HG02759 (cell line): ENCODE measurements at regions not wholly inside any gene's neighbourhood (a gene's known extent, or its start where the extent isn't known, plus 50 kb on each side); places are given as distances from the start of the nearest gene placed in this dataset.
"Not testable (repeated sequence)": the region's sequence is repeated elsewhere in the genome, so short reads cannot be mapped to it uniquely, and the experiment has no call there.

Experiments
- ATAC-seq: cut with Tn5 transposase; IDR thresholded peaks from one replicate; pipeline ENCODE4 v1.9.1; 2021; ENCODE audit warnings: mild to moderate bottlenecking, moderate library complexity; ENCODE audit not compliant: unreplicated experiment

DNA sequence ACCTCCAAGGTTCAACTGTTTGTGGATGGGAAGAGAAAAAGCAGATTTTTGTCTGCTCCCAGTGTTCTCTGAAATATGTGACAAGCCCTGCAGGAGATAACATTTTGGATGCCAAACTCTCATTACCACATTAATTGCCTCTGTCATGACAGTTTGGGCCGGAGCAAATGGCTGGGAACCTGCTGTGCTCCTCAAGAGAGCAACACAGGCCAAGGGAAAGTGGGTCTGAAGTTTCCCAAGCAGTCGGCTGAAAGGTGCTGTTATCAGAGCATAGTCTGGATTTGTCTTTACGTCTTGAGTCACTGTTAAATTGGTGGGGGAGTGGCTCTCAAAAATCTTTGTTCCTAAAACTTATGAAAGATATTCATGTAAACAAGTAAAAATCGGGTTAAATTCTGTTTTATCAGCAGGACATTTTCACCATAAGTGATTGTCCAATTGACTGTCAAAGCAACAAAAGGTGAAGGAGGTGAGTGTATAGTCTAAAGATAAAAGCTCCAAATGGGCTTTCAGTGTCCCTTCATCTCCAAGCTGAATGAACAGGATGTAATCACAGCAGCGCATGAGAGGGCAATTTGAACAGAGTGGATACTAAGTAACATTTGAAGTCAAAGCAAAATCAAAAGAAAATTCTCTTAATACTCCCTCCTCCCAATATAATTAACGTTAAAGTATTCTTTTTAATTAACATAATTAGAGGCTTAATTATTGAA, 844.8 kb downstream of the PCDH17 start:
- ATAC-seq: no peak

DNA sequence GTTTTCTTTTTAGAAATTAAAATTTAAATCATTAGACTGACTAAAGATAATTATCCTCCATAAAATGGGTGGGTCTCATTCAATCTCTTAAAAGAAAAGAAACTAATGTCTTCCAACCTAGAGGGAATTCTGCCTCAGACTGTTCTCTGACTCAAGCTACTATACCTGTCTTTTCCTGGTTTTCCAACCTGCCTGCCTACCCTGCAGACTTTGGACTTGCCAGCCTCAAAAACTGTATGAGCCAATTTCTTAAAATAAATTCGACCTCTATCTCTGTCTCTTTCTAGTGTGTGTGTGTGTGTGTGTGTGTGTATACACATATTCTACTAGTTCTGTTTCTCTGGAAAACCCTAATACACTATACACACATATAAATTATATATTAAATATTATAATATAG, 847.3 kb downstream of the PCDH17 start:
- ATAC-seq: no peak

DNA sequence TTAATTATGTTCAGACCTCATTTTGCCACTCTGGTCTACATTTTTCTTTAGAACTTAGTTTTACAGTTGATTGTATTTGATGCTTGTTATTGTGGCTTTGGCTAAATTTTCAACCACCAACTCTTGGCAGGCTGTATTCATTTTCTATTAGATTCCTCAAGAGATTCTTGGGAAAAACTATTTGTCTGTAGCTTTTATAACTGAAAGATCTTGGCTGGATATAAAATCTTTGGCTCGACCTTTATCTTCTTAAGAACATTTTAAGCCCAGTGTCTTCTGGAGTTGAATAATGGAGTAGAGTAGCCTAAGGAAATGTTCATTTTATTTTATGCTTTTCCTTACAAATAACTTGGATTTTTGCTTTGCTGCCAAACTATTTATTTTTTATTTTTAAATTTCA, 848.5 kb downstream of the PCDH17 start:
- ATAC-seq: no peak

DNA sequence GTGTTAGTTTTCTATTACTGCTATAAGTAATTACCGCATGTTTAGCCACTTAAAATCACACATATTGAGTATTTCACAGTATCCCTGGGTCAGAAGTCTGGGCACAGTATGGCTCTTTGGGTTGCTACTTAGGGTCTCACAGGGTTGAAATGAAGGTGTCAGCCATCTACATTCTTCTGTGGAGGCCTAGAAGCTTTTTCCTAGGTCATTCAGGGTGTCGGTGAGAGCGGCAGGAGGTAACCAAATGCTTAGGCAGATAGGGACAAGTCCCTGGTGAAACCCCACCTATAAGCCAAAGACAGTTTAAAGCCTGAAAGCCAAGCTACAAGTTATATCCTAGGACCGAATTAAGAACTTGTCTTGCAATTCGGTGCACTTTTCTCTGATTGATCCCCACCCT, 856.7 kb downstream of the PCDH17 start:
- no peak for ATAC-seq

DNA sequence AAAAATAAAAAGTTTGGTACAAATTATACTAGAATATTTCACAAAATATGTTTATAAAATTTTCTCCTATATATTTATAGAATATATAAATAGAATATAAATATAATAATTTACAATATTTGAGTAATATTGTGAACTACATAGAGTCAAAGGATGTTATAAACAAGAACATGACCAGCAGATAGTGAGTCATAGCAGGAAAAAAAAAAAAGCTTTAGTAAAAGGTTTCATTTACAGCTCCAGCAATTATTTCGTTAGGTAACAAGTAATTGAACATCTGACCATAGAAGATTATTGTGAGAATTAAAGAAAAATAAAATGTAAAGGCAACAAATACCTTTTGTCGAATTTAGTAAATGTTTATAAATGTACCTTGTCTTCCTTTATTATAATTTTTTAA, 864.1 kb downstream of the PCDH17 start:
- ATAC-seq: no peak

DNA sequence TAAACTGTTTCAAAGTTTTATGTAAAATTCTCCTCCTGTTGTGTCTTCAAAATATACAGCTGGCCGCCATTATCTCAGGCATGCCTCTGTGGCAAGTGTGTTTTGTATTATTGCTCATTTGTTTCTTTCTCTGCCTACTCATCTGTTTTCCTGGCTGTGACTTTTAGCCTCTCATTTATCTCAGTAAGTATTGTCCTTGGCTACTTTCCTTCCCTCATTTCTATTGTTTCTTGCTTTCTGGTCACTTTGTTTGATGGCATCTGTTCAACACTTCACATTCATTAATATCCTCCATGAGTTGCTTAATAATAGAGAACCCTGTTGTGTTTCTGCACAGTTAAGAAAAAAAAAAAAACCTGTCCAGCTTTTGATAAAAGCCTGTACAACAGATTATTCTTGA, 869.4 kb downstream of the PCDH17 start:
- ATAC-seq: no peak

DNA sequence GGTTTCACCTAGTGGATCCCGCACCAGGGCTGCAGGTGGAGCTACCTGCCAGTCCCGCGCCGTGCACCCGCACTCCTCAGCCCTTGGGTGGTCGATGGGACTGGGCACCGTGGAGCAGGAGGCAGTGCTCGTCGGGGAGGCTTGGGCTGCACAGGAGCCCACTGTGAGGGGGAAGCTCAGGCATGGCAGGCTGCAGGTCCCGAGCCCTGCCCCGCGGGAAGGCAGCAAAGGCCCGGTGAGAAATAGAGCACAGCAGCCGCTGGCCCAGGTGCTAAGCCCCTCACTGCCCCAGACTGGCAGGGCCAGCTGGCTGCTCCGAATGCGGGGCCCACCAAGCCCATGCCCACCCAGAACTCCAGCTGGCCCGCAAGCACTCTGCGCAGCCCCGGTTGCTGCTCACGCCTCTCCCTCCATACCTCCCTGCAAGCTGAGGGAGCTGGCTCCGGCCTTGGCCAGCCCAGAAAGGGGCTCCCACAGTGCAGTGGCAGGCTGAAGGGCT, 872.7 kb downstream of the PCDH17 start:
- ATAC-seq: not testable (repeated sequence)

DNA sequence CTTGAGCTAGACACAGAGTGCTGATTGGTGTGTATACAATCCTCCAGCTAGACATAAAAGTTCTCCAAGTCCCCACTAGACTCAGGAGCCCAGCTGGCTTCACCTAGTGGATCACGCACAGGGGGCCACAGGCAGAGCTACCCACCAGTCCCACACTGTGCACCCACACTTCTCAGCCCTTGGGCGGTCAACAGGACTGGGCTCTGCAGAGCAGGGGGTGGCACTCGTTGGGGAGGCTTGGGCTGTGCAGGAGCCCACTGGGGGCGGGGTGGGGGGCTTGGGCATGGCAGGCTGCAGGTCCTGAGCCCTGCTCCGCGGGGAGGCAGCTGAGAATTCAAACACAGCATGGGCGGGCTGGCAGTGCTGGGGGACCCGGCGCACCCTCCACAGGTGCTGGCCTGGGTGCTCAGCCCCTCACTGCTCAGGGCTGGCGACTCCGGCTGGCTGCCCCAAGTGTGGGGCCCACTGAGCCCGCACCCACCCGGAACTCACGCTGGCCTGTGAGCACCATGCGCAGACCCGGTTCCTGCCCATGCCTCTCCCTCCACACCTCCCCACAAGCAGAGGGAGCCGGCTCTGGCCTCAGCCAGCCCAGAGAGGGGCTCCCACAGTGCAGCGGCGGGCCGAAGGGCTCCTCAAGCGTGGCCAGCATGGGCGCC, 873.8 kb downstream of the PCDH17 start:
- not testable (repeated sequence) for ATAC-seq

DNA sequence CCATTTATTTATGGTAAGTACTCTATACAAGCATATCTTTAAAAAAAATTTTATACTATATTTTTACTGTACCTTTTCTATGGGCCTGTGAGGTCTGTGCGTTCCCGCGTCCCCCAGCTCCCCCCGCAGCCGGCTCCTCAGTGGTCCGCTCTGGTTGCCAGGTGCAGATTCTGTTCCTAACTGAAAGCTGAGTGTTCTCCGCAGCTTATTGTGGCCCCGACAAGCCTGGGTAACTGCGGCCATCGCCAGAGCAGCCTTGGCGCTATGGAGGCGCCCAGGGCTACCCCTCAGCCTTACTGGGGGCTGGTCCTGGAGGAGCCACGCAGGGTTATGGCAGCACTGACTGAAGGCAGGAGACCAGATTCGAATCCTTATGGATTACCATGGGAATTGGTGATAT, 896.8 kb downstream of the PCDH17 start:
- ATAC-seq: no peak

DNA sequence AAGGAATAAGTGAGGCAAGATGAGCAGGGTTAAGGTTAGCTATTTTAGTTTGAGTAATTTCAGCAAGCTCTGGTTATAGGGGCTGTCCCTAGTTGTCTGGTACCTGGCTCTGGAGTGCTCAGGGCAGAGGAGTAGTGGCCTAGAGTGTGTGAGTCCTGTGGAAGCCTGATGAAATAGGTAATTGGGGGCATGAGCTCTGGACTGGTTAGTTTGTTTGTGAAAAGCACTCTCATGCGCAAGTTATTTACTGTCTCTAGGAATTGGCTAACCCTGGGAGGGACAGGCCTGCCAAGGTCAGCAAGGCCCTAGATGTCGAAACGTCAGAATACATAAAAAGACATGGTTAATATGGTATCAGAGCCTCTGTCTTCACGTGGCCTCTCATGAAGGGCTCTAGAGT, 900.1 kb downstream of the PCDH17 start:
- ATAC-seq: no peak

DNA sequence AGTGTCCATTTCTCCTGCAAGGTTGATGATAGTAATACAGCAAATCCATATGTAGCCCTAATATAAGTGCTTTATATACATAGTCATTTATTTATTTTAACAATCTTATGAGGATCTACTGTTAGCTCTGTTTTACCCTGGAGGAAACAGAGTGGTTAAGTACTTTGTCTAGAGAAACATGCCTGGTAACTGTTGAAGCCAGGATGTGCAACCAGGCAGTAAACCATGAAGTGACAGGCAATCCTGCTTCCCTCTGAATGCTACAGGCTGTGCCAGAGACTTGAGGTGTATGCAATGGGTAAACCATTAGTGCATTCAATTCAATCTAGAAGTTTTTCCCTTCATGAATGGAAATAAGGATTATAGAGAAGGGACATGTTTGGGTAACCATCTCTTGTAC, 911.0 kb downstream of the PCDH17 start:
- ATAC-seq: no peak

DNA sequence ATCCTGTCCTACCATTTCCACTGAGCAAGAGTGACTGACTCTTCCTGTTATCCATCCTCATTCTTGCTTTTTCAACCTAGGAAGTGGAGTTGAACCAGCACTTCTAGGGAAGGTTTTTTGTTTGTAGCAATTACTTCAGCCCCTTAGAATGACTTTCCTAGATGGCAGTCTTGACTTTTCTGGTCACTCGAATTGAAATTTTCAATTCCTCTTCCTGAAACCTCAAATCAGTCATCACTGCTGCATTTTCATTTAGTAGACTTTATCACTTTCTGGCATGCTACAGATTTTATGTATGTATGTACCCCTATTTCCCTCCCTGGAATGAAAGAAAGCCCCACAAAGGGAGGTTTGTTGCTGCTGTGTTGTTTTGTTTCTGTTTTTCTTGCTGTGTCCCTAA, 915.9 kb downstream of the PCDH17 start:
- ATAC-seq: no peak

DNA sequence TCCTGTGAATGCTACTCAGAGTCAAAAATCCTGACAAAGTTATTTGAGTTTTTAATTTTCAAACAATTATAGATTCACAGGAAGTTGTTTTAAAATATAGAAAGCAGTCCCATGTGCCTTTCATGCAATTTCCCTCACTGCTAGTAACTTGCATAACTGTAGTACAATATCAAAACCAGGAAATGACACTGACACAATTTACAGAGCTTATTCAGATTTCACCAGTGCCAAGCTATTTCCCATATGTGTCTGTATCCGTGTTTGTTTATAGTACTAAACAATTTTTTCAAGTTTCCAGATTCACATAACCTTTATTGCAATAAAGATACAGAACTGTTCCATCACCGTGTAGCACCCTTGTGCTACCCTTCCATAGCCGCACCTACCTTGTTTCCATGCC, 934.6 kb downstream of the PCDH17 start:
- no peak for ATAC-seq

DNA sequence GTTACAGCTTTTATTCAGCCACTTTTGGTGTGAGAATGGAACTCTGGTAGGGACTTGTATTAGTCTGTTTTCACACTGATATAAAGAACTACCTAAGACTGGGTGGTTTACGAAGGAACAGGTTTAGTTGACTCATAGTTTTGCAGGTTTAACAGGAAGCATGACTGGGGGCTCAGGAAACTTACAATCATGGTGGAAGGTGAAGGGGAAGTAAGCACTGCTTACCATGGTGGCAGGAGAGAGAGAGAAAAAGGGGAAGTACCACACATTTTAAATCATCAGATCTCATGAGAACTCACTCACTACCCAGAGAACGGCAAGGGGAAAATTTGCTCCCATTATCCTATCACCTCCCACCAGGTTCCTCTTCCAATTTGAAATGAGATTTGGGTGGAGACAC, 942.2 kb downstream of the PCDH17 start:
- no peak for ATAC-seq

DNA sequence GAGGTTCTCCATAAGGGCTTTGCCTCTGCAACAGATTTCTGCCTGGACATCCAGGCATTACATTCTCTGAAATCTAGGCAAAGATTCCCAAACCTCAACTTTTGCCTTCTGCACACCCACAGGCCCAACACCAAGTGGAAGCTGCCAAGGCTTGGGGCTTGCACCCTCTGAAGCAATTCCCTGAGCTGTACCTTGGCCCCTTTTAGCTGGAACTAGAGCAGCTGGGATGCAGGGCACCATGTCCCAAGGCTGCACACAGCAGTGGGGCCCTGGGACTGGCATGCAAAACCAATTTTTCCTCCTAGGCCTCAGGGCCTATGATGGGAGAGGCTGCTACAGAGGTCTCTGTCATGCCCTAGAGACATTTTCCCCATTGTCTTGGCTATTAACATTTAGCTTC, 943.2 kb downstream of the PCDH17 start:
- ATAC-seq: no peak

DNA sequence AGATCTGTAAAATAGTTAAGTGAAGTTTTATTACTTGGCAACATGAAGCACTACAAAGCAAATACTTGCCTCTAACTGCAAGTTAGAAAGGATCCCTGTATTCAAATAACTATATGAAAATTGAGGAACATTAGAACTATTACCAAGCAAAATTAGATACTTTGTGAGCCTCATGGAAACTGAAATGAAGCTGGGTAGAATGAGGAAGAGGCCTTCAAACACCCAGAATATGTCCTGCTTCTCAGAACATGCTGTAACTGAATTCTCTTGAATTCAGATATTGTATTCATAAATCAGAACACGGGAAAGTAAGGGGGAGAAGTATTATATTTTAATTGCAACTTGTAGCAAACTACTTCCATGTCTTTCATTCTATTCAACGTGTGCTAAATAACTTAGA, 947.9 kb downstream of the PCDH17 start:
- ATAC-seq: no peak

DNA sequence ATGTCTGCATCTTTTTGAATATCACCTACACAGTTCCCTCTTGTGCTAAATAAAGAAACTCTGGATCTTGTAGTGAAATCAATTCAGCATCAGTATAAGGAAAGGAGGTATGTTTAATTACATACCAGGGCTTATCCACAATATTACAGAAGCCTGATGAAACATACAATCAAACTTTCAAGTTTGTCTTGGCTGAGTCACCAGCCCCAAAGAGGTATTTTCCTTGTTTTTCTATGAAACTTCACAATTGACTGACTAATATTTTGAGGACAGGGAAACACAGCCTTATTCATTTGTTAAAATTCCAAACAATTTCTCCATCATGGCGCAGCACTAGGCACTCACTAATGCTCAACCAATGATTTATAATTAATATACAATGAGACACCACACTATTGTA, 952.4 kb downstream of the PCDH17 start:
- ATAC-seq: no peak

DNA sequence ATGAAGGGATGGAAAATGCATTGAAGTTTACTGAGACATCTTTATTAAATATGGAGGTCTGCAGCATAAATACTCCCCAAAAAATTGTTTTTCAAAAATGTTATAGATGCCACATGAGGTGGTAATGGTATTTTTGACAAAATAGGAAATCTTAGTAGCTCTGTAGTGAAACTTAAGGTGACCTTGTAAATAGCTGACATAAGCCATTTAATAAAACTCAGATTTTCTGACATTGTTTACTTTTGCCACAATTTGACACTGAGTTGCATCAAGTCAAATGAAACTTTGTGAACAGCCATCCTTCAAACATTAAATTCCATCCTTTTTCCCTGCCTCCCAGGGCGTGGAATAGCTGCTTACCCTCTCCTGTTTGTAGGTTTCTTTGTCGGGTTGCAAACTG, 953.1 kb downstream of the PCDH17 start:
- no peak for ATAC-seq

DNA sequence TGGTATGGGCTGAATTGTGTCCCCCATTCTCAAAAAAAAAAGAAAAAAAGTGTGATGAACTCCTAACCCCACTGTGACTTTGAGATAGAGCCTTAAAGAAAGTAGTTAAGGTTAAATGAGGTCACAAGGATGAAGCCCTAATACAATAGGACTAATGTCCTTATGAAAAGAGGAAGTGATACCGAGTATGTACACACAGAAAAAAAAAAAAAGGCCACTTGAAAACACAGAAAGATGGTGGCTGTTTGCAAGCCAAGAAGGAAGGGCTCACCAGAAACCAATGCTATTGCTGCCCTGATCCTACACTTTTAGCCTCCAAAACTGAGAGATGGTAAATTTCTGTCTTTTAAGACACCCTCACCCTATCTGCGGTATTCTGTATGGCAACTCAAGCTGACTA, 955.6 kb downstream of the PCDH17 start:
- ATAC-seq: peak; percentile 96

DNA sequence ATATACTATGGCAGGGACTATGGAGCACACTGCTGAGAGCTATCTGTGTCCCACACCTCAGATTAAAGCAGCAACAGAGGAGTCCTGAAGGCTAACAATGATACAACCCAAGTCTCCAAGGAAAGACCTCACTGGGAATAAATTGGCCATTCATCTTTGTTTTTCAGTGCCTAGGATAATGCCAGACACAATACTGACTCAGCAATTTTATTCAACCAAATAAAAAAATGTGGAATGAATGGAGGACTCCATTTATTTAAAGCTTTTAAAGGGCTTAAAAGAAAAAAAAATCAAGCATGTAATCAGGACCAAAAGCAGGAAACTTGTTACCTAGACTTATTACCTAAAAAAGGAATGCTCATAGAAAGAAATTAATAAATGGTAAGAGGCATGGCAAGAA, 960.5 kb downstream of the PCDH17 start:
- ATAC-seq: no peak

DNA sequence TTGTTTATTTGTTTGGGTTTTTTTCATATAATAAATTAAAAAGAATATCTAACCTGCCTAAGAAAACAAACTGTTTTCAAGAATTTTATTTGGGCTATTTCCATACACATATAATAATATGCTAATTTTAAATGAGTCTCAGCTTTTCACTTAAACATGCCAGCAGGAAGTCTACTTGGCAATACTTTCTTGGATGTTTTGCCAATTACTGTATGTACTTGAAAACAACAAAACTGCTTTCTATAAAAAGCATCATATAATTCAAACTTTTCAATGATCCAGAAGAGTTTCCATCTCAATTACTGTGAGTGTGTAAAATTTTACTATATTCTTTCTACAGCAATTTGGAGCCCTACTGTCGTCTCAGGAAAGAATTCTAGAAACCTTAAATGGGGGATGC, 961.2 kb downstream of the PCDH17 start:
- no peak for ATAC-seq

DNA sequence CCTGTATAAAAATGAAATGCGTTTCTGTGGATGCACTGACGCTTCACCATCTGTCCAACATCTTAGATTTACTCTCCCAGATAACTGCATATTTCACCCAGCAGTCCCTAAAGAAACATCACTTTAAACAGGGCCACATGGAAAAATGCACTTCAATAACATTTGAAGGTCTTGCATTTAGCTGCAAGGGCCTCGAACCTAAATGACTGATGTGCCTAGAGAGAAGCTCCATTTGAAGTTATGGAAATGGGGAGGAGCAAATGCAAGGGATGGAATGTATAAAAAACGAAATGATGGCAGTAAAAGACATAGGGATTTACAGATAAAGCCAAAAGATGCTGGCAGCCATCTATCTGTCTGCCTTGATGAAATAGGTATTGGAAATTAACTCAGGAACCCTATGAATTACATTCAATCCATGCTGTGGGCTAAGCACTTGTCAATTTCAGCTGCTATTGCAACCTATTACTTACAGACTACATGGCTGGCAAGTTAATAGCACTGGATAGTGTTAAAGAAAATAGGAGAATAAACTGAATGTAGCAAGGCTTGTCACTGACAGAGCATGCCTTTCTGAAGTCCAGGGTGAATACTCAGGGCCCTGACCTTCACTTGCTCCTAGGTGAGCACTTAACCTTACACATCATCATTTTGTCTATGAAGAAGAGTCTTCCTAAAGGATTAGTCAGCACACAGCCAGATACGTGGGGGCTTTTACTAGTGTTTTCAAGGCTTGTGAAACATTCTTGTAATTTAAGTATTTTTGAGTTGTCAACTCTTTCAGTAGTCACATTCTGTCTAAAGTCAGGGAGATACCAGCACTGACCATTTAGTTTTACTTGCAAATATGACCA, 963.4 kb downstream of the PCDH17 start:
- ATAC-seq: no peak
